ENCODE measurements at regions not wholly inside any gene's neighbourhood (a gene's known extent, or its start where the extent isn't known, plus 50 kb on each side); places are given as distances from the start of the nearest gene placed in this dataset.

- TF ChIP-seq MAX (IDR thresholded peaks at IDR 0.05; ENCODE audit: insufficient read depth, insufficient read length) (no peak), EZH2 (IDR thresholded peaks at IDR 0.05; ENCODE audit: borderline replicate concordance, low read depth, low read length, severe bottlenecking) (no peak)
Observed at GRCh38 chr10:131698232-131698631, 202.6 kb upstream of the PPP2R2D start.
